HK-2 (cell line): ENCODE measurements at regions not wholly inside any gene's neighbourhood (a gene's known extent, or its start where the extent isn't known, plus 50 kb on each side); places are given as distances from the start of the nearest gene placed in this dataset.
"Not testable (repeated sequence)": the region's sequence is repeated elsewhere in the genome, so short reads cannot be mapped to it uniquely, and the experiment has no call there.

Experiments
- DNase-seq: peaks from one replicate; pipeline ENCODE4 v3.0.0-alpha.2; 2018; ENCODE audit not compliant: unreplicated experiment

DNA sequence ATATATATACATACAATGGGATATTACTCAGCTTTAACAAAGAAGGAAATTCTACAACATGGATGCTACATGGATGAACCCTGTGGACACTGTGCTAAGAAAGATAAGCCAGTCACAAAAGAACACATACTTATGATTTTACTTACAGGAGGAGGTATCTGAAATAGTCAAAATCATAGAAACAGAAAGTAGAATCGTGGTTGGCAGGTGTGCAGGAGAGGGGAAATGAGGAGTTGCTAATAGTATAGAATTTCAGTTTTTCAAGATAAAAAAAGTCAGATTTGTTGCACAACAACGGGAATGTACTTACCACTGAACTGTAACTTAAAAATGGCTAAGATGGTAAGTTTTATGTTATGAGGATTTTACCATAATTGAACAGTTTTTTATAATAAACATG lies 706.3 kb downstream of the TFAP2A start:
- DNase-seq = no peak

DNA sequence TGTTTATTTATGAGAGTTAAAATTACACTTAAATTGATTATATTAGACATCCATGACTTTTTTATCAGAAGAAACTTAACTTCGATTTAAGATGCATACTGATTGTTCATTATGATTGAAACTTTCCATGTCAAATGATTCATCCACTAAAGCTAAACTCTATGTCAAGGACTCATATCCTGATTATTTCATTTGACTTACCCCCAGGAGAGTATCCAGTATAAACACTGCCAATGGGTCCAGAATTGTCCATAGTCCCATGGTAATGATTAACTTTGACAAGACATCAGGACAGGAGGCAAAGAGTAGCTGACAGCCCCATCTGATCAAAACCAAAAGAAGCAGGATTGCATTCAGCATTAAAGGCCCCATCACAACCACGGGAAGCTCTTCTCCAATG lies 709.9 kb downstream of the TFAP2A start:
- peak; percentile 3 for DNase-seq

DNA sequence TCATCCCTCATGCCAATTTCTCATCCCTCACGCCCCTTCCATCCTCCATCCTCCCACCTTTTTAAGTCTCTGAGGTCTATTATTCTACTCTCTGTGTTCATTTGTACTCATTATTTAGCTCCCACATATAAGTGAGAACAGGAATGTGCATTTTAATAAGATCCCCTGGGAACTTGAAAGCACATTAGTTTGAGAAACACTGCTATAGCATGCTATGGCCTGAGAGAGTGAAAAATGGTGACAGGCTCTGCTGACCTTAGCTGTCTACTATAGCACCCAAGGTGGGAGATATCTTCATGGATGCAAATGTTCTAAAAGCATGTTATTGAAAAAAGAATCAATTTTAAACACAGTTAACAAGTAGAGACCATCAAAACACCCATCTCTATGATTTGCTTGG lies 712.0 kb downstream of the TFAP2A start:
- DNase-seq = no peak

DNA sequence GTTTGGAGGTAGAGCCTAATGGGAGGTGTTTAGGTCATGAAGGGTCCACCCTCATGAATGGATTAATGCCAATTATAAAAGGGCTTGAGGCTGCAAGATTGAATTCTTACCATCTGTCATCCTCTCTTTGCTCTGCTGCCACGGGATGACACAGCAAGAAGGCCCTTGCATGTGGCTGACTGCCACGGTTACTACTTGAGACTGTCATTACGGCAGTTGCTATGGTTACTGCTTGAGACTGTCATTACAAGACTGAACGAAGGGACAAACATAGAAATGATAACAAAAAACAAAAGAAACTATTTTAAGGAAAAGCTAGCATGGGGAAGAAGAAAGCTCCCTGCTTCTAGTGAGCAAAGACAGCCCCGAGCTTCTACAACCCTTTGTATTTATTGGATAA lies 715.0 kb downstream of the TFAP2A start:
- no peak for DNase-seq

DNA sequence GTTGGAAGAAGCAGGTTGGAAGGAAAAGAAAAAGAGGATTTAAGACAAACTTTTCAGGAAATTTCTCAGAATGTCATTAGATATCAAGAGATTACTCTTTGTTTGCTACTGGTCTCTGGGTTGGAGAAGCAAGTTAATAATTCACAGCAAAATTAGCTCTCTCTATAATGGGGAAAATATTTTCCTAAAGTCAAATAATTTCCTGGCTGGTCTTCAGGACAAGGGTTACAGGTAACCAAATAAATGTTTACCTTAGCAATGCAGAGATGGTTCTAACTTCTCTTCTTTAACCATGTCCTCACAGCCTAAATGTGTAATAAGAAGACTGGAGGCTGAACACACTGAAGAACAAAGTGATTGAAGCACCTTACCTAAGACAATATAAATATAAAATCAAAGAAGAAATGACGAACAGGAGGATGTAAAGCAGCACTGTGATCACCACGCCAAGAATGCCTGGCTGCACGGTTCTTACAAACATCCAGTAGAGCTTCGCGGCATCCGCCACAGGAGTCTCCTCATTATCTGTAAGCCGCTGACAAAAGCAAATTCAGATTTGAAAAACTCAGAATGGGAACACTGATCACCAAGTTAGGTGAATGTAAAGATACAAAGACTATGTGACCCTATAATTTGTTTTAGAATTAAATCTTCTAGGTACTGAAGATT lies 717.5 kb downstream of the TFAP2A start:
- no peak for DNase-seq

DNA sequence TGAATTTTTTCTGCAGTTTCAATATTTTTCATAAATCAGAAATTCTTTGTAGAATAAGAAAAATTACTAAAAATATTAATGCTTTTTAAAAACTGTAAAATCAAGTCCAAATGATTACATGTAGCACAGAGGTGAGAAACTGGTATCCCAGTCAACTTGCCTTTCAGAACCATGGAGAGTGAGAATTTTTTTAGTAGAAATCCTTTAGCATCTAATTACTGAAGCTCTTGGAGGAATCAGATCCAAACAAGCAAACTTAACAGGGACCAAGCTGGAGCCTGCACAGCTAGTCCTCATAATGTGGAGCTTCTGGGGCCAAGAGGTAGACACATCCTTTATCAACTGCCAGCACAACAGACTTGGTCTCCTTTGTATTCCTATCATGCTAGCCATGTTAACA lies 724.5 kb downstream of the TFAP2A start:
- no peak for DNase-seq

DNA sequence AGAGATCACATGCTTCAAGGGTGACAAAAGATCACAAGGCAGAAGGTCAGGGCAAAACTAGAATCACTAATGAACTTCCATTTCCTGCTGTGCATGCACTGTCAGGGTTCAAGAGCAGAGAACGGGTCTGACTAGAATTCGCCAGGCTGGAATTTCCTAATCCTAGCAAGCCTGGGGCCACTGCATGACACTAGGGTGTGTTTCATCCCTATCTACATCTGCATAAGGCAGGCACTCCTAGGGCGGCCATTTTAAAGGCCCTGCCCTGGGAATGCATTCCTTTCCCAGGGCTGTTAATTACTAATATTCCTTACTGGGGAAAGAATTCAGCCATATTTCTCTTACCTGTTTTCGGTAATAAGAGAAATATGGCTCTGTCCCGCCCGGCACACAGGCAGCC lies 734.1 kb downstream of the TFAP2A start:
- not testable (repeated sequence) for DNase-seq

DNA sequence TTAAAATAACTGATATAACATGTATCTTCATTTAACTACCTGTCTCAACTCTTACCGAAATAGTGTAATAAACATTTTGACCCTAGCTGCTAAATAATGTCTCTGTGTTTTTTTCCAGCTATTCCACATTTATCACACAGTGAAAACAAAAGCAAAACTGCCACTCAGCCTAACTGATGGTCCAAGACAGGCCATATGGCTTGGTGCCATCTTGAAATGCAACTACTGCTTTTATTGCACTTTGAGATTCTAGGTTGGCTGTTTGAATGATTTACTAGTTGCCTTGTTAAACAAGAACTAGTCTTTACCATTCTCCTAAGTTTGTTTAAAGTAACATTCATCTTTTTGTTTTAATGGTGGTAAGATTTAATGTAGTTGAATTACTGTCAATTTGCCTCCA lies 739.8 kb downstream of the TFAP2A start:
- no peak for DNase-seq

DNA sequence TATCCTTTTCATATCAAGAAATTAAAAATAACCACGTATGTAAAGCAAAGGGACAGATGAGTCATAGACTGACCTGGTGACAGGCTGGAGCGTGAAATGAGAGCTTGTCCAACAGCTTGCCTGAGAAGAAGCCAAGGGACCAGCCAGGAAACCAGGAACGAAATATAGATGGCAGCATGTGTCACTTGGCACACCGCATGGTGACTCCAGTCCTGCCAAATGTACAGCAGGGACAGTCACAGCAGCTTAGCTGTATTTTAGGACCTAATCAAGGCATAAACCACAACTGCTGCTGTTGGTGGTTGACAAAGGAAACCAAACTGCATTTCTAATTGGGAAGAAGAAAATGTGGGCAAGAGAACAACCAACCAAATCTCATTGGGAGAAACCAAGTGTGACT lies 755.0 kb downstream of the TFAP2A start:
- no peak for DNase-seq

DNA sequence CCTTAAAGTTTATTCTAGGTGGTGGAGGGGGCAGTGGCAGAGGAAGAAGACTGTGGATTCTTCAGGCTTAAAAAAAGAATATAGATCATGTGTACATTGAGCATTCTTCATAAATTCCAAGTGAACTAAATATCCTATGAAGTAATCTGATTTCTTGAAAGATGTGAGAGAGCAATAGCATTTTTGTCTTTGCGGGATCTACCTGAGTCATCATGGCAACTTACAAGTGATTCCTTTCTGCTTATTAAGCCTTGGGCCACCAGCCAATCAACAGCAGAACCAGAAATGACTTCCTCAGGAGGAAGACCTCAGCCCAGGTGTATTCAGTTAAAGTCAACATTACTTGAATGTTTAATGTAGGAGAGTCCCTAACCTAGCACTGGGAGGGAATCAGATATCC lies 756.9 kb downstream of the TFAP2A start:
- no peak for DNase-seq

DNA sequence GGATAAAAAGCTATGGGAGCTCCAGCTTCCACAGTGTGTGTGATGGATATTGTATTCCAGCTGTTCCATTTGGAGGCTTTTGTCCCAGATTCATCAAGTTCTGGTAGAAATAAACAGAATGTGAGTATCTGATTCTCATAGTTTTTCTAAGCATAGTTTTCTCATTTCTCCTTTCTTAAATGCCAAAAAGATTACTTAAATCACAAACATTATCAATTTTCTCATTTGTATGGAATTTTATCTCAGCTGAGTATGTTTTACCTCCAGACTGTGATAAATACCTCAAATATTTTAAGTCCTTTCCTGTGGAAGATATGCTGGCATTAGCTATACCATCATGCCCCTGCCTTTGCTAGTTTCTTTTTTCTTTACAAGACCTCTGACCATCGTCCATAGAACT lies 767.3 kb downstream of the TFAP2A start:
- DNase-seq = no peak

DNA sequence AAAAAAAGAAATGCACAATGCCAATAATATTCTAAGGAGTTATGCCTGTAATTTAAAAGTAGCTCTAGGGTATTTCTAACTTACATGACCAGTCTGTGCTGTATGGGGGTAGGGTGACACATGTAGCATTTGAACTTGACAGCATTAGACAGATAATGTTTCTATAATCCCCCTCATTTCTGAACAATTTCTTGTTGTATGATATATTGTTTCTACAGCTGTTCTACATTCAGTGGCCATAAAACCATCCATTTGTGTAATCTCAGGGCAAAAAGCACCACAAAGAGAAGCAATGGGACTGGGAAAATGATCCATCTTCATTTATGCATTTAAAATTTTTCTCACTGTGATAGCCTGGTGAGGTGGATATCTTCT lies 767.8 kb downstream of the TFAP2A start:
- no peak for DNase-seq

DNA sequence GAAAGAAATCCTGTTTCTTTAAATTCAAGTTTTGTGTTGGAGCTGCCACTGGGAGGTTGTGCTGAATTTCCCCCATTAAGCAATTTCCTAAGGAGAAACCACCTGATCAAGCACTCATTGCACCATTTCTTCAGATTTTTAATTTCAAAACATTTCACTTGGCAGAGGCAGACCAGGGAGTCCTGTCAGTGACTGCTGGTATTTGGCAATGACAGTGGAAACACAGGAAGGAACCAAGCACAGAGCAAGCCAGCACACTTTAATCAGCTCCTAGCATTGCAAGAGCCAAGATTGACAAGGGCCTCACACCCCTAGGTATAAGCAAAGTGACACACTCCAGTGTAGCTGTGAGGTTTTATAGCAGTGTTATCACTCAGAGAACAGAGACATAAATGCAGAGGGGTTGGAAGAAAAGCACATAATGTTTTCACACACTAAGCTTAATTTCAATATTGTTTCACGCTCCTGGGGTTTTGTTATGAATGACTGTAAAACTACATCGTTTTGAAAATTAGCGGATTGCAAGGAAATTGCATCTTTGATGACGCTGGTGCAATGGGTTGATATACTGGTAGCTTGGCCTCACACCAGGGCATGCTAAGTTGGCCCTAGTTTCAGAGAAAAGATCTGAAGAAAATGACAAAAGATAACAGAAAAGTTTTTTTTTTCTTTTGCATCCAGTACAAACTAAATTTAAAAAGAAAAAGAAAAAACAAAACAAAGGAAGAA lies 768.4 kb downstream of the TFAP2A start:
- DNase-seq = no peak

DNA sequence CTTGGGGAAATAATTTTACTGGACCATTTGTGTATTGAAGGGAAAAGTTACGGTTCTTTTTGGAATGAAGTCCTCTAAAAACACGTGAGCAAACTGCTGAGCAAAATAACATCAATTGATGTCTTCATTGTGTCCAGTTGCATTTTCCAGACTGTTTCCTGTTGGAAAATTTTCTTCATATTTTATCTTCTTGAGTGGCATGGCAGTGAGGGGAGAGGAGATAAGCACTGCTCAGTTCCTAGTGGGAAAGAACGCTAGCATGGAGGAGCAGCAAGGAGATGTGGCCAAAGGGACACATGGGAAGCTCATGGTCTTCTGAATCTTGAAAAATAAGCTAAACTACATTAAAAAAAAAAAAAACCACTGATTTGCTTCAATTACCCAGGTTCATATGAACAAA lies 776.0 kb downstream of the TFAP2A start:
- DNase-seq = no peak

DNA sequence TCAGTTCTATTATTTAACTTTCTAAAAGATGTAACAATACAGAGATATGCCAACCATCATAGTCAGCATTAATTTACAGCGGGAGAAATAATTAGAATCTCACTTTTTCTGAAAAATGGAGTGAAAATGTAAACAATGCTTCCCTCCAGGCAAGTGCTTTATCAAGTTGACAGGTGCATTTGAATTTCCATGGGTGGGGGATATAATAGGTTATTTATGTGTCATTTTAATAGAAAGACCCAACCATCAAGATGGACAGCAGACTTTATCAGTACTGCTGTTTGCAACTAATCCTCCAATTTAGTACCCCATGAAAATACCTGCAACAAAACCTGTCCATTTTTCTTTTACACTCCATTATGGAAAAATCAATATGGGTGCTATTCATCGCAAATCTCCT lies 780.1 kb downstream of the TFAP2A start:
- no peak for DNase-seq

DNA sequence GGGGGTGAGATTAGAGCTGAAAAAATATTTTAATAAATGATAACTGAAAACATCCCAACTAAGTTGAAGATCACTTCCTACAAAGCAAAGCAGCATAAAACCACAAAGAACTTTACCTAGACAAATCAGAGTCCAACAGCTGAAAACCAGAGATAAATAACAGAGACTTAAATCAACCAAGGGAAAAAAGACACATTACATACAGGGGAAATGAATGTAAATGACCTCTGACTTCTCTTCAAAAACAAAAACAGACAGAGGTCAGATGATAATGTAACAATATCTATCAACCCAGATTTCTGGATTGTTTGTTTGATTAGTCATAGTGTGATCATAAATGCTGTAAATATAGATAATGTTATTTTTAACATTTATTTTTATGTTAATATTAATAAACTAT lies 782.8 kb downstream of the TFAP2A start:
- DNase-seq = no peak

DNA sequence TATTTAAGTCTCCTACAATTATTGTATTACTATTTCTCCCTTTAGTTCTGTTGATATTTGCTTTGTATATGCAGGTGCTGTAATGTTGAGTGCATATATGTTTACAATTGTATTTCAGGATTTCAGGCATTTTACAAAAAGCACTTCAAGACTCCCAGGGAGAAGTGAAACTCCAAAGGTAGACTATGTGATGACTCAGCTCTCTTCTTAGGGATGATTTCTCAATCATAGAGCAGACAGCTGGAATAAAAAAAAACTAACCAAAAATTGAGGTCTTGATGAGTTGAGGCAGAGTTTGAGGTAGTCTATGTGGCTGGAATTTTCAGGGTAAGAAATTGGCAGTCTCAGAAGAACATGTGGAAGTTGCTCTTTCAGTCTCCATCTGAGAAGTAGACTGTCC lies 786.1 kb downstream of the TFAP2A start:
- no peak for DNase-seq

DNA sequence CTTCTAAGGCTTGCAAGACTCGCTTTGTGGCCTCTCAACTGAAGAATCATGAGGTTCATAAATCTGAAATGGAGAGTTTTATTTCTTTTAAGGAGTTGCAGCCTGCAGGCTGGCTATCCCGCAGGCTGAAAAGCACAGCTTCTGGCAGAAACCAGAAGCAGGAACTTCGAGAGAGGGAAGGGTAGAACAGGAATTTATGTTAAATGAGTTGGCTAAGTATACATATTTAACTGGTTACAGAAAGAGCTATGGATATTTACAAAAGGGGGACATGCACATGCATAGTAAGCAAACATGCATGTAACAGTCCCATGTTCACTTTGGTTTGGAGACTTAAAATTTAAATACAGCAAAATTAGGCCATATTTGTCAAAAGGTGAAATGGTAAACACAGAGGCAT lies 787.0 kb downstream of the TFAP2A start:
- no peak for DNase-seq

DNA sequence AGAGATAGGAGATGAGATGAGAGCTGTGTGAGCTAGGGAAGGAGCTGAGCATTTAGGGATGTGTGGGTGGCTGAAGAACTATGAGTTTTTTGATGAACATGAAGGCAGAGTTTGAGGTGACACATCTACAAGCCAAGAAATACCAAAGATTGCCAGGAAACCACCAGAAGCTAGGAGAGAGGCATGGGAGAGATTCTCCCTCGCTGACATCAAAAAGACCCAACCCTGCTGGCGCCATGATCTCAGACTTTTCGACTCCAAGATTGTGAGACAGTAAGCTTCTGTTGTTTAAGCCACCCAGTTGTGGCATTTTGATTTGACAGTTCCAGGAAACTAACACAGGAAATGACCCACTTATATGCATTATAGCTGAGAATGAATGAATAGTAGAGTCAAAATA lies 790.9 kb downstream of the TFAP2A start:
- no peak for DNase-seq

DNA sequence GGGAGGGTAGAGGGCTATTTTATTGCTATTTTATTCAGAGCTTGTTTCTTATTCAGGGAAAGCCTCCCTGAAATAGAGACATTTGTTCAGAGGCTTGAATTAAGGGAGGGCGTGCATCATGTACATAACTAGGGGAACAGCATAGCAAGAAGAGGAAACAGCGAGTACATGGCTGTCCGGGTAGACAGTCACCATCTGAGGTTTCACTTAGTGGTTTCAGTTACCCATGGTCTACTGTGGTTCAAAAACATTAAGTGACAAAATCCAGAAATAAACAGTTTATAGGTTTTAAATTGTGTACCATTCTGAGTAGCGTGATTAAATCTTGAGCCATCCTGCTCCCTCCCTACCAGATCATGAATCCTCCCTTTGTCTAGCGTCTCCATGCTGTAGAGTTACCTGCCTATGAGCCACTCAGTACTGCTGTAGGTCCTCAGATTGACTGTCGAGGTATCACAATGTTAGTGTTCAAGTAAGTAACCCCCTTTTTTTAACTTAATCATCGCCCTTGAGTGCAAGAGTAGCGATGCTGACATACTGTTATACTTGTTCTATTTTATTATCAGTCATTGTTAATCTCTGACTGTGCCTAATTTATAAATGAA lies 791.5 kb downstream of the TFAP2A start:
- DNase-seq = no peak

DNA sequence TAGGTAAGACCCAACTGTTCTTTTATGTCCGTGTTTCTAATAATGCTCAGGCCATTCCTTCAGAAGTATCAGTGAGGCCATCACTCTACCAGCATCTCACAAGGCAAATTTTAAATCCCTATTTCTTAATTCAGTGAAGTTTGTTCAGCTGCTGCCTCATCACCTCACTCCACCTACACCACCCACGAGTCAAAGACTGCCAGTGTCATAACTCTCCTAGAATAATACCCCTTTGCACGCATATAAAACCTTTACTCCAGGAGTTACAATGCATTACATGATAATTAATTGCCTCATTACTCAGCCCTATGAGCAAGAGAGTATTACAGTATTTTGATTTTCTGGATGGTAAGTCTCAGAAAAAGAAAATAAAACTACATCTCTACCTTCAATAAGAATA lies 793.6 kb downstream of the TFAP2A start:
- no peak for DNase-seq

DNA sequence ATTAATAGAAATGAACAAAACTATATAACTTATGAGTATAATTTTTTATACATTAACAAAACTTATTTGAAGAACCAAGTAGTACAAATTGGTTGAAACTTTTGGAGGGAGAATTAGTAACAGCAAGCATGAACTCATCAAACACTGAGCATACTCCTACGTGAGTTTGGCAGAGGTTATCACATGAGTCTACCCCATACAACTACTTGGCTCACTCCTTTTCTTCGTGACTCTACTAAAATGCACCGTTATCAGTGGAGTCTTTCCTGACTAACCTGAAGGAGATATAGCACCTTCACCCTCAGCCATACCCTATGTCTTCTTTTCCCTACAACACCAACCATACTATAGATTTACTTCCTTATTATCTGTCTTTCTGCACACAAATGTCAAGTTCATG lies 794.2 kb downstream of the TFAP2A start:
- no peak for DNase-seq

DNA sequence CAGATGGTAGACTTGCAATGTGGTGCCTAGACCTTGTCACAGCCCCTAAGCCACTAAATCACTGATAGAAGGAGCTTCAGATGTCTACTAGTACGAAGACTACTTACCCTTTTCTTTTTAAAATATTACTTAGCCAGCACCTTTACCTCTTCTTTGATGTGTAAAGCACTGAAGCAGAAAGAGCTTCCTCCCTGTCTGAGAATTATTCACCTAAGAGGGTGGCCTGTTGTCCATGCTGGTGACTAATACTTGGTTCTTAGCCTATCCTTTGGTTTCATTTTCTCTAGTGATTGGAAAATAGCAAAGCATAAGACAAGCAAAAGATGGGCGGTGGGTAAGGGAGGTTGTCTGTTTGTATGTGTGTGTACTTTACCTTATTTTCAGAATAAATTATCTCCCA lies 794.6 kb downstream of the TFAP2A start:
- DNase-seq = peak; percentile 6

DNA sequence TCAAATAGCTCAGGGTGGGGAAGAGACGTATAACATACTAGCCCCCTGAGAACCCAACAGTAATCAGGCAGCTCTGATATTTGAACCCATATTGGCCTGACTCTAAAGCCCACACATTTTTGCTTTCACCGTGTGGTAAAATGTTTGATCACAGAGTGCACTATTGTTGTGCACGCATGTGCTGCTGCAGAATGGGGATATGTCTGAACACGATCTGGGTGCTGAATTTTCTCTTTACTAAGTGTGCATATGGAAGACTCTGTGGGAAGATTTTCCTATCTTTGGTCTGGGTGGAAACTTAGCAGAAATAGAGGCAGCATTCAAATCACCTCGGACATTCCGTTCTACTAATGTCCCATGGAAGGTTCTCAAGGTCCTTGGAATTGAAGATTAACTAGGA lies 800.1 kb downstream of the TFAP2A start:
- DNase-seq = no peak
